HG03159 (cell line): ENCODE measurements at regions not wholly inside any gene's neighbourhood (a gene's known extent, or its start where the extent isn't known, plus 50 kb on each side); places are given as distances from the start of the nearest gene placed in this dataset.
"Not testable (repeated sequence)": the region's sequence is repeated elsewhere in the genome, so short reads cannot be mapped to it uniquely, and the experiment has no call there.

Experiments used
- ATAC-seq: cut with Tn5 transposase; IDR thresholded peaks from one replicate; pipeline ENCODE4 v1.9.1; 2021; ENCODE audit warnings: mild to moderate bottlenecking, moderate library complexity; ENCODE audit not compliant: unreplicated experiment

DNA sequence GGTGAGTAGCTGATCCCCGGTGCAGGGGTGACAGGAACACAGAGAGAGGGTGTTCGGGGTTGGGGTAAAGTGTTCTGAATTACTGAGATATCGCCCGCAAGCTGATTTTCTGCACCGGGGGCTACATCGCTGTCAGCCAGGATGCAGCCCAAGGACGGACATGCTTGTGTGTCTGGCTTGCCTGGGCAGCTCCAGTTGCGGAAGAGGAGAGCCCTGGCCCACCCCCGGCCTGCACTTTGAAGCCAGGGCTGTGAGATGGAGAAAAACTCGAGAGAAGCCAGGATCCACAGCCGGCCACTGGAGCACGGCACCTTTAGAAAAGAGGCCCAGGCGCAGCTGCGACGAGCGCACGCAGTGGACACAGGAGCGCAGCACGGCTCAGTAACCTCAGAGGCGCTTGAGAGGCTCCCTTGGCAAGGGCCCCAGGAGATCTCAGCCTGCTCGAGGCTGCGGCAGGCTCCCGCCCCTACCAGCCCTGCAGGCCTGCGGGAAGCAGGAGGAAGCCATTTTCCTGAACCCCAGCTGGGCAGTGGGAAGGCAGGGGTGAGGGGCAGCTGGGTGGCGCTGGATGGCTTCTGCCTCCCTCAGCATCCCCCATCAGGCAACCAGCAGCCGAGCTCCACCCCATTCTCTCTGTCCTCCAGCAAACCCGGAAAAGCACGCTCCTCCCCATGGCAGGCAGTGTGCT lies 59.2 kb downstream of the C9orf50 start:
- no peak for ATAC-seq

DNA sequence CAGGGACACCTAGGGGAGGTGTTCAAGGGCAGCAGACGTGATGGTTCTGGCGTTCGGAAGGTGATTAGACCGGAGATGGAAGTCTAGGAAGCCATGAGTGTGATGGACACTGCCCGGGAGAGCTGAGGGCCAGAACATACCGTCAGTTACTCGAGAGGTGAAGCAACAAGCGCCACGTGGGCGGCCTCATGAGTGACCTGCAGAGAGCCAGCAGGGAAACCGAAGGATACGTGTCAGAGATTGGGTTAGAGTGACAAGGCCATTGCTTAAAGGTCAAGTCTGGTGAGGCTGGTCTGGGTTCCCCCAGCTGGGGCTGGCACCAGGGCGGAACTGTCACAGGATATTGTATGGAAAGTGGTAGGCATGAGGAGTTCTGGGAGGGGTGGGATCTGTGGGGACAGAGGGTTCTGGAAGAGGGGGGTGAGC lies 60.0 kb downstream of the C9orf50 start:
- no peak for ATAC-seq

DNA sequence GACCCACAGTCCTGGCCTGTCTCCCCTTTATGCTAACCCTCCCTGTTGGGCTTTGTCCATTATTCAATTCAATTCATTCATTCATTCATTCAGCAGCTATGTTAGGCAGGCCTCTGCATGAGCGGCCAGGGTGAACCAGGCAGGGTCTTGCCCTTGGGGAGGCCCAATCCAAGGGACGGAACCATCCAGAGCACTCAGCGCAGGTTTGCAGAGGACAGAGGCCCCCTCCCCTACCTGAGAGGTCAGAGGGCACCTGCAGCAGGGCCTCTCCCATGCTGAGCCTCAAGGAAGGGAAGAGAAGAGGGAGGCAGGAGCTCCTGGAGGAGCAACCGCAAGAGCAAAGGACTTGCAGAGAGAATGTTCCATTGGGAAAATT lies 61.4 kb downstream of the C9orf50 start:
- ATAC-seq: no peak

DNA sequence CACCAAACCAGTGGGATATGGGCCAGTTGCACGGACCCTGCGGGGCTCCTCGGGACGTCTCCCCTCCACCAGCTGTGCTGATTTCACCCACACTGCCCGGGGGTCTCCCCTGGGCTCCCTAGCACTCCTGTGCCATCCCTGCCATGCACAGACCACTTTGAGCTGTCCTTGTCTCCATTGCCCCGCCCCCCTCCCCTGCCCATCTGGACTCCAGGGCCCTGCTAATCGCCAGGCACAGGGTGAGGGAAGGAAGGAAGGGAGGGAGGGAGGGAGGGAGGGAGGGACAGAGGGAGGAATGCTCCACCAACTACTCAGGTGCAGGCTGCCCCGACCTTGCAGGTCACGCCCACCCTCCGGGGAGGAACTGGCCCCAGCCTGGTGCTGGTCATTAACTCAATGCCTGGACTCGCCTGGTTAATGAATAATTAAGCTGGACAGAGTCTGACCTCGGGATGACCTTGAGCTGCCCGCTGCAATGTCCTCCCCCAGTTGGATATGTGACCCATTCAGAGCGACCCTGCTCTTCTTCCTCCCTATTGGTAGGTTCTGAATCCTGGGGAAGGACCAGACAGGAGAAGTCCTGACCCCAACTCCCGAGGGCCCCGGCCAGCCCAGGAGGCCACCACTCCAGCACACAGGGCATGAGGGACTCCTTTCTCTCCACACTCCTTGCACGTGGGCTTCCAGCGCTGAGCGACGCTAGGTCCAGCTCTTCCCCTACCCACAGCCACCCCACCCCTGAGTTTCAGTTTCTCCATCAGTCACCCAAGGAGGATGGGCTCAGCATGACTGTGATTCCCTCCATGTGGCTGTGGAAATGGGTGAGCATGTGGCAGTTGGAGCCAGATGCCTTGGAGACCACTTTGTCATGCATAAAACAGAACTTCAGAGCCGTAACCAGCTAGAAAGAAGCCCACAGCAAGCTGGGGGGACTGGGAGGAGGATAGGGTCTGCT lies 62.1 kb downstream of the C9orf50 start:
- ATAC-seq: no peak

DNA sequence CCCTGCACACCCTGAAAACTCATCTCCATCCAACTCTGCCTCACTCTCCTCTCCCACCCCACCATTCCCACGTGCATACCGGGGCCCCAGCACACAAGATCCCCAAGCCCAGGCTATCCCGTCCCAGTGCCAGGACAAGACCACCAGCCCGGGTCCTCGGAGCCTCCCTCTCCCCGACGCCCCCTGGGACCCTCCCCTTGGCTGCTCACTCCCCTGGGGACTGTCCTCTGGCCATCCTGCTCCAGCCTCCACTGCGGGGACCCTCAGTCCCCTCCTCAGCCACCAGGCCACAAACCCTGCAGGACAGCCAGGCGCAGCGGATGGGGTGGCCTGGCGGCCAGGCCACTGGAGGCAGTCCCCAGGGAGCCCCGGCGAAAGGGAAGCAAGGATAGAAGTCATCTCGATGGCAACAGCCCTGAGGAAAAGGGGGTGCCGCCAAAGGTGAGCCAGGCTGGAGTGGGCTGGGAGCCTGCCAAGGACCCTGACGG lies 62.8 kb downstream of the C9orf50 start:
- ATAC-seq: no peak

- ATAC-seq: no peak
These were observed 63.5 kb downstream of the C9orf50 start for GRCh38 chr9:129557192-129558036.

GRCh38 chr9:129556491-129557191 lies 64.3 kb downstream of the C9orf50 start:
- ATAC-seq: no peak

DNA sequence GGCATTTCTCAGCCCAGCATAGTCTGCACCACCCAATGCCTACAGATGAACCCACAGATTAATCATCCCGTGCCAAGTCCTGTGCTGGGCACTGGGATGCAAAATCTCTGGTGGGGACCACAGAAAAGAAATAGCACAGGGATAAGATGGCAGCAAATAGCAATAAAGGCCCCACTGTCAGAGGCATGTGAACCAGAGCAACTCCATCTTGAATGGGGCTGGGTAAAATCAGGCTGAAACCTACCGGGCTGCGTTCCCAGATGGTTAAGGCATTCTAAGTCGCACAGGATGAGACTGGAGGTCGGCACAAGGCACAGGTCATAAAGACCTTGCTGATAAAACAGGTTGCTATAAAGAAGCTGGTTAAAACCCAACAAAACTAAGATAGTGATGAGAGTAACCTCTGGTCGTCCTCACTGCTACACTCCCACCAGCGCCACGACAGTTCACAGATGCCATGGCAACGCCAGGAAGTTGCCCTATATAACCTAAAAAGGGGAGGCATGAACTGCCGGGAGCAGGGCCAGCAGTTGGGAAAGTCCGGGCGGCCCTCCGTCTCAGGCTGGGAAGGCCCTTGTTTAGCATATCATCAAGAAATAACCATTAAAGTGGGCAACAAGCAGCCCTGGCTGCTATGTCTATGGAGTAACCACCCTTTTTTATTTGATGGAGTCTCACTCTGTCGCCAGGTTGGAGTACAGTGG lies 65.2 kb downstream of the C9orf50 start:
- no peak for ATAC-seq

- ATAC-seq: no peak
These were observed 66.3 kb downstream of the C9orf50 start for GRCh38 chr9:129554649-129555048.

DNA sequence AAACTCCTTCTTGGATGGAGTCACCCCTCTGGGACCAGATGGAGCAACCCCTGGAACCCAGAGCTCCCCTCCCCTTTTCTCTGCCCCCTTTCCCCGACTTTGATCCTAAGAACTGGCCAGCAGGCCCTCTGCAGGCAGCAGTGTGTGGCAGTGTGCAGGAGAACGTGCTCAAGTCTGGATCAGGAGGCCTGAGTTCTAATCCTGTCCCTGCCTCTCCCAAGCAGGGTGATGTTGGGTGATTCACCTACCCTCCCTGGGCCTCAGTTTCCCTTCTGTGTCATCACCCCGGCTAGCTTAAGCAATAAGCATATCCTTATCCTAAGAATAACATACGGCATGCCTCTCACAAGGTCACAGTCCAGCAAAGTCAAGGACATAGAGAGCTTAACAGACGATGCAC lies 67.6 kb downstream of the C9orf50 start:
- ATAC-seq: no peak

GRCh38 chr9:129552064-129552463 lies 68.8 kb downstream of the C9orf50 start:
- no peak for ATAC-seq

- no peak for ATAC-seq
These were observed 69.4 kb downstream of the C9orf50 start for GRCh38 chr9:129551393-129551973.

DNA sequence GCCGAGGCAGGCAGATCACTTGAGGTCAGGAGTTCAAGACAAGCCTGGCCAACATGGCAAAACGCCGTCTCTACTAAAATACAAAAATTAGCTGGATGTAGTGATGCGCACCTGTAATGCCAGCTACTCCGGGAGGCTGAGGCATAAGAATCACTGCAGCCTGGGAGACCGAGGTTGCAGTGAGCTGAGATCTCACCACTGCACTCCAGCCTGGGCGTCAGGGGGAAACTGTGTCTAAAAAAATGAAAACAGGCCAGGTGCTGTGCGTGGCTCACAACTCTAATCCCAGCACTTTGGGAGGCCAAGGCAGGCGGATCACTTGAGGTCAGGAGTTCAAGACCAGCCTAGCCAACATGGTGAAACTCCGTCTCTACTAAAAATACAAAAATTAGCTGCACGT lies 69.9 kb downstream of the C9orf50 start:
- not testable (repeated sequence) for ATAC-seq

GRCh38 chr9:129550199-129550839 lies 70.6 kb downstream of the C9orf50 start:
- ATAC-seq: no peak

DNA sequence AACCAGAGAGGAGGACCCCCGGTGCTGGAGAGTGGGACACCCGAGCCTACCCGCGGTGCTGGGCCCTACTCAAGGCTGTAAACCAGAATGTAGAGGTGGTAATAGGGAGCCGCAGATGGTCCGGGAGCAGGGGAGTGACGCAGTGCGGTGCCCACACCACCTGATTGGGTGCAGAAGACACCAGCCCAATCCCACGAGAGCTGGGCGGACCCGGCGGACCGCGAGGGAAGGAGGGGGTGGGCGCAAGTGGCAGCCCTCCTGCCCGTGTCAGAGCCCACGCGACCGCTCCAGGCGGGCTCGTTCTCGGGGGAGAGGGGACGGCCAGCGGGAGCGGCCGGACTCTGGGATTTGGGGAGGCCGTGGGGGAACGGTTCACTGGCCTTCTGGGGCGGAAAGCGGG lies 71.2 kb downstream of the C9orf50 start:
- ATAC-seq: no peak

- ATAC-seq: no peak
These were observed 71.8 kb downstream of the C9orf50 start for GRCh38 chr9:129549139-129549538.

DNA sequence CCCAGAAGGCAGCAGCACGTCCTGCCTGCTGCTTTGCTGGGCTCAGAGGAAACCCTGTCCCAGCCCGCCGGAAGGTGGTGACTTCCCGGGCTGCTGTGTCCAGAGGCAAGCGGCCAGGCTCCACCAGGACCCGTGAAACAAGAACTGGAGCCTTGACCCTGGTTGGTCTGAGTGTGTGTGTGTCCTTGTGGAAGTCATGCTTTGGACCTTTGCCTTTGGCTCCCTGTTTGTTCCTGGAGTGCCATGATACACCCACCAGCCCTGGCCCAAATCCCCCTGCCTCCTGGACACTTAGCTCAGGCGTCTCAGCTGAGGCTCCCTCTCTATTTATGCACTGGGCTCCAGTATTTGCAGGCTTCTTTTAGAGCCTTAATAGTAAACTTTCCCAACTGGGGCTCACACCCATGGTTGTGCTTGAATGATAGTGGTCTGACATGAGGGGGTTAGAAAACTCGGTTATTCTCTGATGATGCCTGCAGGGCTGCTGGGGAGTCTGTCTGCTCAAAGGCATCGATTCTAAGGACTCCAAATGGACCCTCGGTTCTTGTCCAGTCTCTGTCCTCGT lies 72.2 kb downstream of the C9orf50 start:
- no peak for ATAC-seq

GRCh38 chr9:129547869-129548570 lies 72.9 kb downstream of the C9orf50 start:
- ATAC-seq: no peak
